ENCODE measurements at regions not wholly inside any gene's neighbourhood (a gene's known extent, or its start where the extent isn't known, plus 50 kb on each side); places are given as distances from the start of the nearest gene placed in this dataset.

DNA sequence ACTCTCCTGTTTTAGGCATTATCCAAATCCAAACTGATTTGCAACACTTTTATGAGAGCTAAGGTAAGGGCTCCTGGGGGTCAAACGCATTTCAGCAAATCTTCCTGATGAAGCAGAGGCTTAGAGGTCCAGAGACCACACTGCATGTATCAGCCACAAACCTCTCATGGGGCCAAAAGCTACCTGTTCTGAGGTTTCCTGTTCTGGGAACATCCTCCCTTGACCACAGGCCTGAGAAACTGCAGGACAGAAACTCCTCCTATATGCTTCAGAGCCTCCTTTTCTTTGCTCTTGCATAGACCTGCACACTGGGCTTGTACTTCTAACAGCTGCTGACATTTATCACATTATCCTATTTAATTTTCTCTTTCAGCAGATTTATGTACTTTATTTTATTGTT, 92.6 kb downstream of the OR2K2 start:
- TF ChIP-seq, protein P1, sequence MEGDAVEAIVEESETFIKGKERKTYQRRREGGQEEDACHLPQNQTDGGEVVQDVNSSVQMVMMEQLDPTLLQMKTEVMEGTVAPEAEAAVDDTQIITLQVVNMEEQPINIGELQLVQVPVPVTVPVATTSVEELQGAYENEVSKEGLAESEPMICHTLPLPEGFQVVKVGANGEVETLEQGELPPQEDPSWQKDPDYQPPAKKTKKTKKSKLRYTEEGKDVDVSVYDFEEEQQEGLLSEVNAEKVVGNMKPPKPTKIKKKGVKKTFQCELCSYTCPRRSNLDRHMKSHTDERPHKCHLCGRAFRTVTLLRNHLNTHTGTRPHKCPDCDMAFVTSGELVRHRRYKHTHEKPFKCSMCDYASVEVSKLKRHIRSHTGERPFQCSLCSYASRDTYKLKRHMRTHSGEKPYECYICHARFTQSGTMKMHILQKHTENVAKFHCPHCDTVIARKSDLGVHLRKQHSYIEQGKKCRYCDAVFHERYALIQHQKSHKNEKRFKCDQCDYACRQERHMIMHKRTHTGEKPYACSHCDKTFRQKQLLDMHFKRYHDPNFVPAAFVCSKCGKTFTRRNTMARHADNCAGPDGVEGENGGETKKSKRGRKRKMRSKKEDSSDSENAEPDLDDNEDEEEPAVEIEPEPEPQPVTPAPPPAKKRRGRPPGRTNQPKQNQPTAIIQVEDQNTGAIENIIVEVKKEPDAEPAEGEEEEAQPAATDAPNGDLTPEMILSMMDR (IDR thresholded peaks at IDR 0.05): no peak
- no peak for TF ChIP-seq POLR2A (IDR thresholded peaks at IDR 0.05)
- TF ChIP-seq POLR2AphosphoS5 (IDR thresholded peaks at IDR 0.05; ENCODE audit: insufficient read depth in 1 of 2, low read depth in 1 of 2): no peak
